ENCODE measurements at regions not wholly inside any gene's neighbourhood (a gene's known extent, or its start where the extent isn't known, plus 50 kb on each side); places are given as distances from the start of the nearest gene placed in this dataset.

DNA sequence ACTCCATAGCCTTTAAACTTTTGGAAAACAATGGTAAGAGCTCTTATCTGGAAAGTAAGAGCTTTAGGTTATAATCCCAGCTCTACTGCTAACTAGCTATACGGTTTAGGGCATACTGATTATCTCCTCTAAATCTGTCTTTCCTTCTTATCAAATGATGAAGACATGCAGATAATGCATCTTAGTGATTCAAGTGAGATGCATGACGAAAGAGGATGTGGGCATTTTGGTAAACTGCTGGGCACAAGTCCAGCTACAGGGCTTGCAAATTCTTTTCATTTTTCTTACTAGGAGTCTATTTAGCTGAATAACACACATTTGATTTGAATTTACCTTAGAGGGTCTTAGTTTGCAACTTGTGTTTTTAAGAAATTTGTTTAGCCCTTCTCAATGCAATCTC, 1604.8 kb upstream of the ZEB2 start:
- DNase-seq (ENCODE audit: low read depth): peak; percentile 68
- TF ChIP-seq, protein P1, sequence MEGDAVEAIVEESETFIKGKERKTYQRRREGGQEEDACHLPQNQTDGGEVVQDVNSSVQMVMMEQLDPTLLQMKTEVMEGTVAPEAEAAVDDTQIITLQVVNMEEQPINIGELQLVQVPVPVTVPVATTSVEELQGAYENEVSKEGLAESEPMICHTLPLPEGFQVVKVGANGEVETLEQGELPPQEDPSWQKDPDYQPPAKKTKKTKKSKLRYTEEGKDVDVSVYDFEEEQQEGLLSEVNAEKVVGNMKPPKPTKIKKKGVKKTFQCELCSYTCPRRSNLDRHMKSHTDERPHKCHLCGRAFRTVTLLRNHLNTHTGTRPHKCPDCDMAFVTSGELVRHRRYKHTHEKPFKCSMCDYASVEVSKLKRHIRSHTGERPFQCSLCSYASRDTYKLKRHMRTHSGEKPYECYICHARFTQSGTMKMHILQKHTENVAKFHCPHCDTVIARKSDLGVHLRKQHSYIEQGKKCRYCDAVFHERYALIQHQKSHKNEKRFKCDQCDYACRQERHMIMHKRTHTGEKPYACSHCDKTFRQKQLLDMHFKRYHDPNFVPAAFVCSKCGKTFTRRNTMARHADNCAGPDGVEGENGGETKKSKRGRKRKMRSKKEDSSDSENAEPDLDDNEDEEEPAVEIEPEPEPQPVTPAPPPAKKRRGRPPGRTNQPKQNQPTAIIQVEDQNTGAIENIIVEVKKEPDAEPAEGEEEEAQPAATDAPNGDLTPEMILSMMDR (conservative IDR thresholded peaks at IDR 0.05; ENCODE audit: low read length): no peak
- H3K4me3 ChIP-seq (ENCODE audit: low read length): no peak overlapping the region

DNA sequence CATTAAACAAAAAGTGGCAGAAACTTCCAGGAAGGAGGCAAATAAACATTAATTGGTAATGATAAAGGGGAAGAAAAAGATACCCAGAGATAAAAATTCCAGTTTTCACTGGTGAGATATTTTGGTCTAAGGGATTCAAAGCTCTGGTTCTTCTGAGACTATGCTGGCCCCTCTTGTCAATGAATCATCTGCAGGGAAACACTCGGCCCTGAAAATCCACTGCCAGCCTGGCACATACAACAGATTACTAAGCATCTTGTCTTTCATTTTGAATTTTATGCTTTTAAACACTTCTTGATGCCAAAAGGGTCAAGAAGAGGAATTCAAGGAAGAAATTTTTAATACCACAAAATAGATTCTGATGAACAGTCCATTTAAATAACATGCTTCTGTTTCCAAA, 1603.8 kb upstream of the ZEB2 start:
- TF ChIP-seq, protein P1 (conservative IDR thresholded peaks at IDR 0.05; ENCODE audit: low read length): no peak
- DNase-seq (ENCODE audit: low read depth): peak; percentile 9

DNA sequence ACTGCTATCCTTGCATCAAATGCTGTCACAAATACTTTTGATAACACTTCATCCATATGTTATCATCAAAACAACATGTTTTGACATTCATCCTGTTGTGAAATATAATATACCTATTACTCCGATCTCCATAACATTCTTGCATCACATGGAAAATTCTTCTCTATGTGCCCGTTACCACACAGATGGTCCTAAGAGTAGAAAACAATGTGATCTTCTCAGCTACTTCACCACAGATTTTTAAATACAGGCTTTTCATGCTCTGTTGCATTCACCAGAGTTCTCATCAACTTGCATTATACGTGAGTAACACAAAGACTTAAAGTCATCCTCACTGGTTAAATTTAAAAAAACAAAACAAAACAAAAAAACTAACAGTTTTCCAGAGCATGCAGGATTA, 1603.3 kb upstream of the ZEB2 start:
- no peak for DNase-seq (ENCODE audit: low read depth)
- TF ChIP-seq, protein P1 (conservative IDR thresholded peaks at IDR 0.05; ENCODE audit: low read length): no peak
- no peak overlapping the region for H3K4me3 ChIP-seq (ENCODE audit: low read length)

More for the DNA sequence above, 1603.8 kb upstream of the ZEB2 start:
- no peak overlapping the region for H3K4me3 ChIP-seq (ENCODE audit: low read length)

DNA sequence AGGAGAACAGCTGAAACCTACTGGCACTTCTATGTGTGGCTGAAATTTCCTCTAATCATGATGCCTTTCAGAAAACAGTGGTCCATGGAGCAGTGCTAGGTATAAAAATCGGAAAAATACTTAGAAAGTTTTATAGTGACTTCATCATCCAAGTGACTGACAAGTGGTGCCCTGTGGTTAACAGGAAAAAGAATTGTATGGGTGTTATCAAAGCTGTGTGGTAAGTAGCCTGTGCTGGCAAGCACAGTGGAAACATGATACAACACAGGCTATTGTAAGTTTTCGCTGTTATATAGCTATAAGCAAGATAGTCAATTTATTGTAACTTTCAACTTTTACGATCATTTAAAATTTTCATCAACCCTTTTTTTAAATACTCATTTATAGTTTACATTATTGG, 1599.7 kb upstream of the ZEB2 start:
- TF ChIP-seq, protein P1 (conservative IDR thresholded peaks at IDR 0.05; ENCODE audit: low read length): no peak
- no peak overlapping the region for H3K4me3 ChIP-seq (ENCODE audit: low read length)
- no peak for DNase-seq (ENCODE audit: low read depth)

DNA sequence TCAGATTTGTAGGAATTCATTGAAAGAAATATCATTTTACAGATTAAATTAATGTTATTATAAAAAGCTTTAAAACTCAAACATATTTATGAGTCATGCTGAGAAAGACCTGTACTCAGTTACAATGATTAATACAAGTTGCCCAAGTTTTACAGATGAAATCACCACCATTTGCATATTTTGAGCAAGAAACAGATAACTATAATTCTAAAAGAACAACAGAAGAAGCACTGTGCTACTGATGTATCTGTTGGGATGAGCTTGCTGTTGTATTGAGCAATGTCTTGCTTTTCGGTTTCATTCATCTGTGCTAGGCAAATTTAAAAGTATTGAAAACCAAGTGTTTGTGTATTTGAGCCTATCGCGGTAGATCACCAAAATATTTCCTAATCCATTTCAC, 1589.1 kb upstream of the ZEB2 start:
- no peak for DNase-seq (ENCODE audit: low read depth)
- TF ChIP-seq, protein P1 (conservative IDR thresholded peaks at IDR 0.05; ENCODE audit: low read length): no peak
- no peak overlapping the region for H3K4me3 ChIP-seq (ENCODE audit: low read length)

DNA sequence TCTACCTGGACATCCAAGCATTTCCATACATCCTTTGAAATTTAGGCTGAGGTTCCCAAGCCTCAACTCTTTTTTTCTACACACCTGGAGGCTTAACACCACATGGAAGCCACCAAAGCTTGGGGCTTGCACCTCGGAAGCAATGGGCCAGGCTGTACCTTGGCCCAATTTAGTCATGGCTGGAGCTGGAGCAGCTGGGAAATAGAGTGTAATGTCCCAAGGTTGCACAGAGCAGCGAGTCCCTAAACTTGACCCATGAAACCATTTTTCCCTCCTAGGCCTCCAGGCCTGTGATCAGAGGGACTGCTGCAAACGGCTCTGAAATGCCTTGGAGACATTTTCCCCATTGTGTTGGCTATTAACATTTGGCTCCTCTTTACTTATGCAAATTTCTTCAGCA, 1574.3 kb upstream of the ZEB2 start:
- no peak overlapping the region for H3K4me3 ChIP-seq (ENCODE audit: low read length)

DNA sequence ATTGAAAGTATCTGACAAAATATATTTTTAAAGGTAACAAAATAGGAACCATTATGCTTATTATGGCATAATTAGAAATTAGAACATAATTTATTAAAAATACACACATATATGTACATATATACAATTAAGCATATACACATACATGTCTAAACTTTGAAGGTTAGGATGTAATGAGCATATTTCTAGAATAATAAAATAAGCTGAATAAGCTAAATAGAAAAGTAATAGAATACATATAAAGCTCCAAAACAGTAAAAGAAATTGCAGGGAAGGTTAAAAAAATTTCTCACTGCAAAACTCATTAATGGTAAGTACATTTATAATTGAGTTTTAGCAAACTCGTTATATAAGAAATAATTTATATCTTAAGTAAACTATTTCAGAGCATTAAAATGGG, 1561.5 kb upstream of the ZEB2 start:
- no peak for DNase-seq (ENCODE audit: low read depth)
- TF ChIP-seq, protein P1 (conservative IDR thresholded peaks at IDR 0.05; ENCODE audit: low read length): no peak
- no peak overlapping the region for H3K4me3 ChIP-seq (ENCODE audit: low read length)

More for the DNA sequence above, 1574.3 kb upstream of the ZEB2 start:
- TF ChIP-seq, protein P1 (conservative IDR thresholded peaks at IDR 0.05; ENCODE audit: low read length): no peak
- DNase-seq (ENCODE audit: low read depth): no peak
